Peyer's patch (tissue), 4 donors: ENCODE measurements at regions not wholly inside any gene's neighbourhood (a gene's known extent, or its start where the extent isn't known, plus 50 kb on each side); places are given as distances from the start of the nearest gene placed in this dataset.

Experiments
- DNase-seq, 3 donors: peaks; one replicate each; pipeline ENCODE4 v3.0.0-alpha.2; 2017 to 2019
- H3K27ac ChIP-seq, 4 donors: fragments of 200-600 bp; sonication (generic); one replicate each; pipeline ENCODE4 v1.5.1; 2016 to 2019
- H3K27me3 ChIP-seq, 2 donors: fragments of 200-600 bp; sonication (generic); one replicate each; pipeline ENCODE4 v1.5.1; 2019
- H3K36me3 ChIP-seq, 3 donors: fragments of 200-600 bp; sonication (generic); one replicate each; pipeline ENCODE4 v1.5.1; 2016 to 2019
- H3K4me1 ChIP-seq, 4 donors: fragments of 200-600 bp; sonication (generic); one replicate each; pipeline ENCODE4 v1.5.1; 2016 to 2019
- H3K4me3 ChIP-seq, 4 donors: fragments of 200-600 bp; sonication (generic); 1 replicate in 3 of 4; 2 replicates in 1 of 4; pipeline ENCODE4 v1.5.1; 2016 to 2019; ENCODE audit warnings: mild to moderate bottlenecking in 1 of 4
- H3K9me3 ChIP-seq, 4 donors: fragments of 200-600 bp; sonication (generic); one replicate each; pipeline ENCODE4 v1.5.1; 2016 to 2019; ENCODE audit warnings: mild to moderate bottlenecking in 1 of 4
- POLR2A ChIP-seq, 2 donors: fragments of 450-650 bp; IDR thresholded peaks; one replicate each; pipeline ENCODE4 v1.5.1; 2017; ENCODE audit warnings: antibody characterized with exemption in 2 of 2, mild to moderate bottlenecking in 2 of 2, moderate library complexity in 2 of 2
- TF ChIP-seq, protein P1 (sequence below), 6 experiments: fragments of 450-650 bp in 4 of 6; fragments of 200-600 bp in 2 of 6; sonication (generic) in 1 of 6; IDR thresholded peaks; one replicate each; pipeline ENCODE4 v1.5.1; 2017 to 2019; ENCODE audit warnings: antibody characterized with exemption in 6 of 6, mild to moderate bottlenecking in 3 of 6, moderate library complexity in 1 of 6

- Histone ChIP-seq H3K9me3 (peaks cover 0 to 6% (median 0%) of the 10 kb centered on the region in 4 donors), H3K4me3 (no peak overlapping the region), H3K27me3 (no peaks in the 10 kb centered on the region), H3K36me3 (no peaks in the 10 kb centered on the region), H3K4me1 (no peaks in the 10 kb centered on the region), H3K27ac (no peak overlapping the region)
- TF ChIP-seq, protein P1, sequence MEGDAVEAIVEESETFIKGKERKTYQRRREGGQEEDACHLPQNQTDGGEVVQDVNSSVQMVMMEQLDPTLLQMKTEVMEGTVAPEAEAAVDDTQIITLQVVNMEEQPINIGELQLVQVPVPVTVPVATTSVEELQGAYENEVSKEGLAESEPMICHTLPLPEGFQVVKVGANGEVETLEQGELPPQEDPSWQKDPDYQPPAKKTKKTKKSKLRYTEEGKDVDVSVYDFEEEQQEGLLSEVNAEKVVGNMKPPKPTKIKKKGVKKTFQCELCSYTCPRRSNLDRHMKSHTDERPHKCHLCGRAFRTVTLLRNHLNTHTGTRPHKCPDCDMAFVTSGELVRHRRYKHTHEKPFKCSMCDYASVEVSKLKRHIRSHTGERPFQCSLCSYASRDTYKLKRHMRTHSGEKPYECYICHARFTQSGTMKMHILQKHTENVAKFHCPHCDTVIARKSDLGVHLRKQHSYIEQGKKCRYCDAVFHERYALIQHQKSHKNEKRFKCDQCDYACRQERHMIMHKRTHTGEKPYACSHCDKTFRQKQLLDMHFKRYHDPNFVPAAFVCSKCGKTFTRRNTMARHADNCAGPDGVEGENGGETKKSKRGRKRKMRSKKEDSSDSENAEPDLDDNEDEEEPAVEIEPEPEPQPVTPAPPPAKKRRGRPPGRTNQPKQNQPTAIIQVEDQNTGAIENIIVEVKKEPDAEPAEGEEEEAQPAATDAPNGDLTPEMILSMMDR (IDR thresholded peaks at IDR 0.05), result no peak
- TF ChIP-seq POLR2A (IDR thresholded peaks at IDR 0.05), result no peak
- peak in 1 of 3 donors; percentile 40 for DNase-seq
These were observed 676.6 kb downstream of the MATN1 start for GRCh38 chr1:30046751-30047150.

GRCh38 chr1:30045304-30046090, 677.9 kb downstream of the MATN1 start:
- DNase-seq, result peak in 1 of 3 donors; percentile 28
- Histone ChIP-seq H3K27ac (no peak overlapping the region), H3K27me3 (no peaks in the 10 kb centered on the region), H3K9me3 (peaks cover 0 to 6% (median 0%) of the 10 kb centered on the region in 4 donors), H3K4me1 (no peaks in the 10 kb centered on the region), H3K4me3 (no peak overlapping the region), H3K36me3 (no peaks in the 10 kb centered on the region)
- TF ChIP-seq, protein P1 (IDR thresholded peaks at IDR 0.05), result no peak
- no peak for TF ChIP-seq POLR2A (IDR thresholded peaks at IDR 0.05)

GRCh38 chr1:30044656-30045144, 678.7 kb downstream of the MATN1 start:
- peaks cover 0 to 6% (median 0%) of the 10 kb centered on the region in 4 donors for H3K9me3 ChIP-seq
- H3K27ac ChIP-seq, result no peak overlapping the region
- H3K36me3 ChIP-seq, result no peaks in the 10 kb centered on the region
- TF ChIP-seq, protein P1 (IDR thresholded peaks at IDR 0.05), result no peak
- no peak for TF ChIP-seq POLR2A (IDR thresholded peaks at IDR 0.05)
- H3K27me3 ChIP-seq, result no peaks in the 10 kb centered on the region
- DNase-seq, result peak in 1 of 3 donors; percentile 18
- no peak overlapping the region for H3K4me3 ChIP-seq
- H3K4me1 ChIP-seq, result peaks cover 0 to 4% (median 0%) of the 10 kb centered on the region in 4 donors

DNA sequence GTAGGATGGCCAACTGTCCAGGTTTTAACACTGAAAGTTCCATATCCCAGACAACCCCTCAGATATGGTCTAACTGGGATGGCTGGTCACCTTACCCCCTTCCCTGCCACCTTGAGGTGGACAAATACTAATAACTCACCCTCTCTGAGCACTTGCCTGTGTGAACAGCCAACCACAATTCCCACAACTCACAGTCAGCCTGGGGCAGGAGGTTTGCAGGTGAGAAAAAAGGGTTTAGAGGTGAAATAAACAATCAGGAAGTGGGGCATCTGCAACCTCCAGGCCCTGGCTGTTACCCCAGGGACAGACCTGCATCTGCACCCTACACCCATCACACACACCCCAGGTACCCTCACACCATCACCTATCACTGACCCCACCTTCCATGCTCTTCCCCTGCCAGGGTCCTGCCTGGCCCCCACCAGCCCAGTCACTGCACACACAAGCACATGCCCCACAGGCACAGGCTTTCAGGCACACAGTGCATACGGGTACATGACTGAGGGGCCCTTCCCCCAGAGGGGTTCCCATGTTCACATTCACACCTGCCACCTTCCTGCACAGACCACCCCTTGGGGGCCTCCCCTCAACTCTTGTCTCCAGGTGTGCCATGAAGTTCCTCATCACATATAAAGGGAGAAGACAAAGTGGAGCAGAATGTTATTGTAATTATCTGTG, 679.5 kb downstream of the MATN1 start:
- Histone ChIP-seq H3K4me3 (no peak overlapping the region), H3K36me3 (no peaks in the 10 kb centered on the region), H3K4me1 (peaks cover 0 to 7% (median 0%) of the 10 kb centered on the region in 4 donors), H3K27ac (no peak overlapping the region), H3K9me3 (peaks cover 0 to 6% (median 0%) of the 10 kb centered on the region in 4 donors), H3K27me3 (no peaks in the 10 kb centered on the region)
- TF ChIP-seq POLR2A (IDR thresholded peaks at IDR 0.05), result no peak
- TF ChIP-seq, protein P1 (IDR thresholded peaks at IDR 0.05), result no peak
- DNase-seq, result peak in 1 of 3 donors; percentile 18

DNA sequence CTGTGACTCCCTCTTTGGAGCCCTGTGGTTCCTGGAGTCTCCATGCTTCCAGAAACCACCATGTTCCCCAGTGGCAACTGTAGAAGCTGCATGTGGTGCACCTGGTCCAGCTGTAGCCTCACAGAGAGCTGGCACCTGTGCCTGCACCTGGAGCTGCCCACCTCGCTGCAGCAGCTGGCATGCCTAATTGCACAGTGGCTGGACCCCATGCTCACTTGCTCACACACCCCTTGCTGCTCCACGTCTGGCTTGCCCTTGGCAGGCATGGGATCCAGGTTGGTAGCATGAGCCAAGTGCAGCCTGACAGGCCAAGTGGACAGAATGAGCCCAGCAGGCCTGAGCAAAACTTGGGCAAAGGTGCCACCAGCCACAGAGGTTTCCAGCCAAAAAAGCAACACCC, 680.1 kb downstream of the MATN1 start:
- Histone ChIP-seq H3K36me3 (no peaks in the 10 kb centered on the region), H3K4me3 (no peak overlapping the region), H3K27ac (no peak overlapping the region), H3K27me3 (no peaks in the 10 kb centered on the region), H3K9me3 (peaks cover 0 to 6% (median 0%) of the 10 kb centered on the region in 4 donors), H3K4me1 (peaks cover 0 to 7% (median 0%) of the 10 kb centered on the region in 4 donors)
- TF ChIP-seq POLR2A (IDR thresholded peaks at IDR 0.05), result no peak
- TF ChIP-seq, protein P1 (IDR thresholded peaks at IDR 0.05), result no peak
- peak in 1 of 3 donors; percentile 30 for DNase-seq
